NCI-H446 treated with DMSO at 0.1 percent for 48 hours (cell line): ENCODE measurements at regions not wholly inside any gene's neighbourhood (a gene's known extent, or its start where the extent isn't known, plus 50 kb on each side); places are given as distances from the start of the nearest gene placed in this dataset.

Source experiments
- DNase-seq: peaks from one replicate; lab custom pipeline; 2025; lab: John Stamatoyannopoulos, UW

DNA sequence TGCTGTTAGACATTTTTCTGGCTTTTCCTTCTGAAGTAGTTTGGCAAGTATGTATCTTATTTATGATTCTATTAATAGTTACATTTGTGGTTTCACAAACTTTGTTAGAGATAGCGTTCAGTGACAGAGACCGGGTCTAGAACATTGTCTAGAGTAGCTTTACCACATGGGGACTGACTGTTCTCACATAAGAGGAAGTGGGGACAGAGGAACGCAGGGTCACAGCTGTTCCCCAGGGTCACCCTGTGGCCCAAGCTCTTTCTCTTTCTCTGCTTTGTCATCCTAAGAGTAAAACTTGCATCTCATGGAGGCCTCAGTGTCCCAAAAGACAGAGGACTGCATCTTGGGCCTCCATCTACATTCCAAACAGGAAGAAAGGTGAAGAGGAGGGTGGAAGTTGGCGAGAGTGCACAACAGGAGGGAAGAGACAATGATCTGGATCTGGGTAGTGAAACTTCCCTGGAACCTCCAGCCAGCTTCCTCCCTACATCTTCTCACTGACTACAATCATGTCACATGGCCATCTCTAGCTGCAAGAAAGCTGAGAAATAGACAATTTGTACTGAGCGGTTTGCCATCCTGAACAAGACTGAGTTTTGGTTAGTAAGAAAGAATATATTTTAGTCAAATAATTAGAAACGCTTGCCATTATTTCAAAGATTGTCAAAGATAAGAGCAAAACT, 645.8 kb upstream of the ARID1B start:
- no peak for DNase-seq

DNA sequence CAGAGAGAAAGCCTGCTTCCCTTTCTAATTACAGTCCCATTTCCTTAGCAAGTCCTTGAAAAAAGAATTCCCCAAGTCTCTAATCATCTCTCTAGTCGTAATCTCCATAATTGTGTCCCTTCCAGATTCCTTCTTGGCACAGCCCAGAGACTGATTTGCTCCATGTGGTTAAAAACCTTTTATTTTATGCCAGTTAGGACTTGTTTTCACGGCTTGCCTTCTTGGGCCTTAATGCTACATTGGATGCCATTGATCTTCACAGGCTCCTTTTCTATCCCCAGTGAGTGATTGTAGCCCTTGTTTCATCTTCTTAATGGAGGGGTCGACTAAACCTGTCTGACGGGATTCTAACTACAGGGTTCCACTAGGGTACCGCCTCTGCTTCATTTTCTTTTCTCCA, 650.6 kb upstream of the ARID1B start:
- DNase-seq: no peak

GRCh38 chr6:156125844-156126243, 651.3 kb upstream of the ARID1B start:
- no peak for DNase-seq

DNA sequence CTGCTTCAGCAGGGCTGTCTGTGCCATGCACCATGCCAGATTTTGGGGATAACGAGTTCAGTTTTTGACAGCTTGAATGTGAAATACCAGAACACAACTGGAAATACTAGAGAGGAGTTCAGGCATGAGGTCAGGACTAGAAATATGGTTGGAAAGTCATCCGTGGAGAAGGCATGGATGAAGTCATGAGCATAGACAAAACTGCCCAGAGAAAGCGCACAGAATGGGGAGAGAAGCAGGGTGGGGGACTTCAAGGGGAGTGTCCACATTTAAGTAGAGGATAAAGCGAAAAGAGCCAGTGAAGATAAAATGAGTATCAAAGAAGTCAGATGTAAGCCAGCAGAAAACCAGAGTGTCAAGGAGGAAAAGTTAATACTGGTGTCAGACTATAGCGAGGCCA, 653.4 kb upstream of the ARID1B start:
- no peak for DNase-seq

GRCh38 chr6:156121973-156122372, 655.2 kb upstream of the ARID1B start:
- DNase-seq: no peak

DNA sequence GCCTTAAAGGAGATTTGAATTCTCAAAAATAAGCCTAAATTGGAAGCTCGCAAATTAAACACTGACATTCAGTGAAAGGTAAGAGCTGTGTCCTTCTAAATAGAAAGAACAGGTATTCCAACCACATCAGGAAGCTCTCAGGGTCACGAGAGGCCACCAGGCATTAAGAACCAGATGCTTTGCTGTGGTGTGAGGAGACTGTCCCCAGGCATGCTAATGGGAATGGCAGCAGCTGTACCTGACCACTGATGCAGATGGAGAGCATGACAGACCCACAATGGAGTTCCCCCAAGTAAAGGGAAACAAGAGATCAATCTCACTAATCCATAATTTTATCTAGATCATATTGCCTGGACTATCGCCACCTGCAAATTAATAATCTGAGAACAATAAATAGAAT, 658.9 kb upstream of the NOX3 start:
- DNase-seq: no peak

DNA sequence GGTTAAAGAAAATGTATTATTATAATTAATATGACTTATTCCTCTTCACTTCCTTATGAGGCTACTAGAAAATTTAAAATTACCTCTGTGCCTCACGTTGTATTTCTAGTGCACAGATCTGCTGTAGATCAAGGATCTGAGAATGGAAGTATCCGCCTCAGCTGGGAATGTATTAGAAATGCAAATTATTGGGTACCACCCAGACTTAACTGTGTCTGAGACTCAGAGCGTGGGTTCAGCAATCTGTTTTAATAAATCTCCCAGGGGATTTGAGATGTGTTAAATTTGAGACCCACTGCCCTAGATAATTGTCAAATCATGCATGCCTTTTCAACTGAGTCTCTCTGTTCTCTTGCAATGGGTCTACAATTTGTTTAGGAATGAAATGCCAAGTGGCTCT, 658.0 kb upstream of the NOX3 start:
- DNase-seq: no peak

DNA sequence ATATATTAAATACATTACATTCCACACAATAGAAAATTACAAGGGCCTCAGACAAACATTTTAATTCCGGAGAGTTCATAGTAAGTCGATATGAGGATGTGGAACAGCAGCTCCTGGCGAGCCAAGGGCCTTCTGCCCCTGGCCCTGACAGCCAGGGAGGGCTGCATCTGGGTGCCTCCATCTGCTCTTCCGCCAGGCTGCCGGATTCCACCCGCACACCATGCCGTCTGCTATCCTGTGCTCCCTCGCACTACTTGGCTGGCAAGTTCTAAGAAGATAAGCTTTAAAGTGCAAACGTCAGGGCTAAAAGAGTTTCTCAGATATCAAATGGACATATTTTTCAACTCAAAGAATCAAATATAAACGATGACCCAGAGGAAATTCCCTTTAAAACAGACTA, 656.3 kb upstream of the NOX3 start:
- DNase-seq: no peak

DNA sequence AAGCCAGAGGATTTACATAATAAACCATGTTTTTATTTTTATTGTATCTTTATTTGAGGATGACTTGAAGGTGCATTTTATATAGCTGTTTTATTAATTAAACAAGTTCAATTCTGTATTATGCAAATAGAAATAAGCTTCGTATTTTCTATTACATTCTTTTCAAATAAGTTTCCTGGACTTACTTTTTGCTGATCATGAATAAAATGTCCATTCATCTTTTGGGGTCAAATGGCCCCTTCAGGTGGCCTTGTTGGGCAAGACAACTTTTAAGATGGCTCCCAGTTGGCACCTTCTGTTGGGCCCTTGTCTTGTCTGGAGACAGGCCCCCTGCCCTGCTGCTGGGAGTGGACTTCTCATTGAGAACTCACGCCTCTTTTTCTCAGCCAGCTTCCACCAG, 654.6 kb upstream of the NOX3 start:
- no peak for DNase-seq

GRCh38 chr6:156109713-156110112, 654.1 kb upstream of the NOX3 start:
- DNase-seq: no peak

GRCh38 chr6:156107624-156108101, 652.0 kb upstream of the NOX3 start:
- no peak for DNase-seq

DNA sequence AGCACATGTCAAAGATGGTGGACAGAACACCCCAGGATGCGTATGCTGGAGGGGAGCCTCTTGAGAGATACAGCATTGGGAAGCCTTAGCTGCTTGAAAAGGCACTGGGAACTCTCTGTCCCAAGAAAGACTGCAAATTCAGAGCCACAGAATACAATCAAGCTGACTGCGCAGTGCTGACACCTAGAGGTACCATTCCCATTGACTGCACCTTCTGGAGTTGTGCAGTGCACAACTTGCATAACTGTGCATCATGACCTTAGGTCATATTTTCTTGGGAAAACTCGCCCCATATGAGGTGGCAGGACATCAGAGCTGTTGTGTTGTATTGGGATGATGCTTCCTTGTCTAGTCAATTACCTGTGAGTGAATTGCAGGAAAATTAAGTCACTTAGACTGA, 646.5 kb upstream of the NOX3 start:
- no peak for DNase-seq

DNA sequence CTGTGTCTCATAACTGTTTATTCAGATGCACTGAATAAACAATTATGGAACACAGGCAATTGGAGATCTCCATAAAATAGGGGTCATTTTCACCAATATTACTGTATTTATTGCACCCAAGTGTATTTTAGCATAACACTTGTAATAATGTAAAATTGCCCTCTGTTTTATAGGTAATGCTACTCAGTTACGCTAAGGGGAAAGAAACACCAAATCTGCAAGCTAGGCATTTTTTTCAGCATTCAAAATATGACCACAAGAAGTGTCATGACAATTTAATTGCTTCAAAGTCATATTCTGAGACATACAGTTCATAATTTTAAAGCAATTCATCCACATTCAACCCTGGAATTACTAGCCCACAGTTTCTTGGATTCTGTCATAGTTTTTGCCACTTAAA, 643.2 kb upstream of the NOX3 start:
- DNase-seq: no peak

- no peak for DNase-seq
Measured at GRCh38 chr6:156087487-156087886, 631.8 kb upstream of the NOX3 start.

GRCh38 chr6:156082012-156082411, 626.4 kb upstream of the NOX3 start:
- DNase-seq: no peak

- DNase-seq: no peak
Measured at GRCh38 chr6:156080371-156080770, 624.7 kb upstream of the NOX3 start.

DNA sequence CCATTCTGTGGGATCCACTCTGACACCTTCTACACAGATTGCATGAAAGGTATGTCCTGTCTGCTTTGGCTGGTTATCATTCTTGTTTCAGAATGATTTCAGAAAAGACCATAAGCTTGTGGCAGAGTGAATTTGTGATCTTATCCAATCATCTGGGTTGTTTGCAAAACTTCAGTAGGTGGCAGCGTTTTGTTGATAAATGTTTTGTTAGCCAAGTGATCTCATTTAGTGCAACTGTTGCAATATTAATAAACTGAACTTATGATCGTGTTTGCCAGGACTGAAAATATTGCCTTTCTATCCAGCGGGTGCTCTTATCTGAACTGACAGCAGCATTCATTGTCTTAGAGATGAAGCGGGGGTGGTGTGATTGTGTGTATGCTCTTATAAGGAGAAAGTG, 613.2 kb upstream of the NOX3 start:
- no peak for DNase-seq

DNA sequence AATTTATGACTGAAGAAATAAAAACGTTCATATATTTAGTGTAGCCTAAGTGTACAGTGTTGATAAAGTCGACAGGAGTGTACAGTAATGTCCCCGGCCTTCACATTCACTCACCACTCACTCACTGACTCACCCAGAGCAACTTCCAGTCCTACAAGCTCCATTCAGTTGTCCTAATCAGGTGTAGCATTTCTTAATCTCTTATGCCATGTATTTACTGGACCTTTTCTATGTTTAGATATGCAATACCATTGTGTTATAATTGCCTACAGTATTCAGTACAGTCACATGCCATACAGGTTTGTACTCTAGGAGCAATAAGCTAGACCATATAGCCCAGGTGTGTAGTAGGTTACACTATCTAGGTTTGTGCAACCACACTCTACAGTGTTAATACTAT, 610.2 kb upstream of the NOX3 start:
- DNase-seq: no peak

- no peak for DNase-seq
Measured at GRCh38 chr6:156062091-156062563, 606.5 kb upstream of the NOX3 start.

DNA sequence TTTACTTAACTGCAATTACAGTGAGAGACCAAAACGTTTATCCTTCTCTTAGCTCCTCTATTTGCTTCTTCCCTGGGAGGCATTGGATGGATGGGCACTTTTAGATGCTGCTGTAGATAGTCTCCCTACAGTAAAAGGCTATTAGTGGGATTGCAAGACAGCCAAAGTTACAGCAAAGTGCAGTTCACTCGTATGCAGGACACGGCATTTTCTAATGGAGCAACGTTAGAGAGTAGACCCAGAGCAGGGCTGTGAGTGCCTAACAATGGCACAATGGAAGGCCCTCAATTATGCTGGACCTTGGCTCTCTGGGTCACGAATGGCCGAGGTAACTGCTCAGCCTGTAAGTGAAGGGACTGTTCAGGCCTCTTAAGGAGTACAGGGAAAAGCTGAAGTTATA, 605.8 kb upstream of the NOX3 start:
- DNase-seq: no peak

DNA sequence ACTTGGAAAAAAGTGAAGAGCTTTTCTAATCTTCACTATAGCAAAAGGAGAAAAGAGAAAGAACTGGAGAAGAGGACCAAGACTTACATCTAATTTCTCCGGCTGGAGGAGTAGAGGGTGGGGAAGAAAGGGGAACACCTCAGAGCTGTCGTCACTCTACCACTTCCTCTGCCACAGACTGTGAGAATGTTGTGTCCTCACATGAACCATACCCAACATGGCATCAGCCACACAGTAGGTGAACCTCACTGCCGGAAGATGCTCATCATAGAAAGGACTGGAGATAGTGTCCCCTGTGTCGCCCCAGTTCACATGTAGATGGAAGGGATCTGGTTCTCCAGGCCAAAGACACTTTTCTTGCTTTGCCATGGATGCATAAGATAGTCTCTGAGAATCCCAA, 604.4 kb upstream of the NOX3 start:
- DNase-seq: no peak

- DNase-seq: no peak
Measured at GRCh38 chr6:156058356-156058755, 602.7 kb upstream of the NOX3 start.

GRCh38 chr6:156057869-156058268, 602.2 kb upstream of the NOX3 start:
- no peak for DNase-seq

GRCh38 chr6:156056085-156056484, 600.4 kb upstream of the NOX3 start:
- DNase-seq: no peak
